ENCODE measurements at regions not wholly inside any gene's neighbourhood (a gene's known extent, or its start where the extent isn't known, plus 50 kb on each side); places are given as distances from the start of the nearest gene placed in this dataset.

- DNase-seq = no peak
Observed at GRCh38 chr3:176789281-176789705, 408.0 kb downstream of the TBL1XR1 start.

DNA sequence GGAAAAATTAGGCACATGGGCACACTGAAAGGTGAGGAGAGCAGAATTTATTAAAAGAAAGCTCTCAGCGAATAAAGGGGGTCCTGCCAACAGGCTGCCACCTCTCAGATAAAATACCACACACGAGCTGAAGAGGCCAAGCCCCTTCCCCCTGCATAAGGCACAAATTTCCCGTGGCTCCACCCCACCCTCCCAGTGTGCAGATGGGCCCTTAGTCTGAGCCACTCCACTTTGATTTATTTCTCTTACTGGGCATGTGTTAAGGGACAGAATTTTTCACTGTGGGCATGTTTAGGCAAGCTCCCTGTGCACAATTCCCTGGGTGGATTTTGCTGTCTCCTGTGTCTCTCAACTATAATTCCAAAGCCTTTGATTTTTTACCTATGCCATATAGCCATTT is 409.8 kb downstream of the TBL1XR1 start:
- no peak for DNase-seq

GRCh38 chr3:176785171-176785570 is 412.1 kb downstream of the TBL1XR1 start:
- no peak for DNase-seq

GRCh38 chr3:176780766-176781165 is 416.5 kb downstream of the TBL1XR1 start:
- no peak for DNase-seq

DNA sequence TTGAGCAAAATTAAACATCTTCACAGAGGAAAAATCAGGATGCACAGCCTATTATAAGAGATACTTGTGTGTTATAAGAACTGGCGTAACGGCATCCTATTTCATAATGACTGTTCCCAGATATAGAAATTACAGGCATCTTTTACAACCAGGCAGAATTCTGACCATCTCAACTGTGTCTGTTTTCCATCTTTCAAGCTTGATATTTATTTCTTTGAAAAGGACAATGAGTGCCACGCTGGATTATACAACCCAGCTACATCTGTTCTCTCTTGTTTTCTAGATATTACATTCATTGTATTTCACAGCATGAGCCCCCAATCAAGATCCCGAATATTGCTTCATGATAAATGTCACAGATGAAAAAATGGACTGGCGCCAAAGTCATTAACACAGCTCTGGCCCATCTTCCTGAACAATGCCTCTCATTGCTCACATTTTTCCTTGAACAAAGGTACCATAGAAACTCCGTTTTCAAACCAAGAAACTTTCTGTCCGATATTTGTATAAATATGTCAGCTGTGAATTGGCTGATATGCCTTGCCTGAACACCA is 420.6 kb downstream of the TBL1XR1 start:
- no peak for DNase-seq

GRCh38 chr3:176769547-176770190 is 427.6 kb downstream of the TBL1XR1 start:
- DNase-seq = no peak

GRCh38 chr3:176767385-176767784 is 429.9 kb downstream of the TBL1XR1 start:
- DNase-seq = no peak

DNA sequence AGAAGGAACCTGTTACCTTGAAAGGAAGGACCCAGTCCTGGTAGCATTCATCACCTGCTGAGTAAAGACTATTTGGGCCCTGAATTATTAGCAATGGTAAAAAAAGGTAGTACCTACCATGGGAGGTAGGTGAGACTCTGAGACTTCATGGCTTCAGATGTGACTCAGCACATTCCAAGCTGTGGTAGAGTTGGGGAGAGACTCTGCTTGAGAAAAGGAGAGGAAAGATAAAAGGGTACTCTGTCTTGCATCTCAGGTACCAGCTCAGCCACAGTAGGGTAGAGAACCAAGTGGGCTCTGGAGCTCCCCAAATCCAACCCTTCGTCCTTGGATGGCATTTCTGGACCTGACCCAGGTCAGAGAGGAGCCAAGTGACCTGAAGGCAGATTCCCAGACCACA is 430.4 kb downstream of the TBL1XR1 start:
- DNase-seq = no peak

- DNase-seq = no peak
Observed at GRCh38 chr3:176765382-176765900, 431.8 kb downstream of the TBL1XR1 start.

DNA sequence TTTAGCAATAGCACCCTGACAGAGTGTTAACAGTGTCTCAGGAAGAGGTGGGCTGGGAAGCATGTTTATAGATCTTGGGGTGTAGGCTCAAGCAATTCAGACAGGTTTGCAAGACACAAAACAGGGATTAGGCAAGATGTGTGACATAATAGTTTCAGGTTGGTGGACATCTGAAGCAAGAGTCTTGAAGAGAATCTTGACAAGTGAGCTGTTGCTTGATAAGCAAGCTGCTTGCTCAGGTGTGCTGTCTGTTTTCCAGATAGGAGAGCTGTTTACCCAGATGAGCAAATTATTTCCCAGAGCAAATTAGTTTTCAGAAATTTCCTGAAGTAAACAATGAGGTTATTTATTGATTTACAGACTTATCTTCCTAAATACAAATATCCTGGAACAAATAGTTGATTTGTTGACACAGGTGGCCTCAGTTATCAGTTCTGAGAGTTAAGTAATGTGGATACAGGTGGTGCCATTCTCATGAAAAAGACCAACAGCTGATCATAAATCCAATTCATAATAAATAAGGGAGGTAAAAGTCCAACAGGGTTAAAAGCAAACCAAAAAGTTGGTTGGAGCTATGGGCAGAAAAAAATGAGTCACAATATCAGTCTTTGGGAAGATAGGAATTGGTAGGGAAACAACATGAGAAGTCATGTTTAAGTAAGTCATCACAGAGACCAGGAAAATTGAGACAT is 437.3 kb downstream of the TBL1XR1 start:
- no peak for DNase-seq

- DNase-seq = no peak
Observed at GRCh38 chr3:176757429-176757828, 439.9 kb downstream of the TBL1XR1 start.

DNA sequence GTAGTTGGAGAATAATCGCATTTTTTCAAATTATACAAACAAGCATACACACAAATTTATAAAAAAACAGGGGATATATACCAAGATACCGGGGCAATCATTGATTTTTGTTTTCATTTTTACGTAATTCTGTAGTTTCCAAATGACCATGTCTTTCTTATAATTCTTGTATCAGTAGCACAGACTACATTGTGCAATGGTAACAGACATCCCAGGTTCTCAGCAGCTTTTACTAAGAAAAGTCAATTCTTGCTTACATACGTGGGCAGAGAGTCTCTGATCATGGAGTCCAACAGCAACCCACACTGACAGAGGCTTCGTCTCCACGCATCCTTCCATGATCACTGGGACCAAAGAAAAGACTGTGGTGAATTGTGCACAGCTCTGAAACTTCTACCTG is 441.3 kb downstream of the TBL1XR1 start:
- no peak for DNase-seq

DNA sequence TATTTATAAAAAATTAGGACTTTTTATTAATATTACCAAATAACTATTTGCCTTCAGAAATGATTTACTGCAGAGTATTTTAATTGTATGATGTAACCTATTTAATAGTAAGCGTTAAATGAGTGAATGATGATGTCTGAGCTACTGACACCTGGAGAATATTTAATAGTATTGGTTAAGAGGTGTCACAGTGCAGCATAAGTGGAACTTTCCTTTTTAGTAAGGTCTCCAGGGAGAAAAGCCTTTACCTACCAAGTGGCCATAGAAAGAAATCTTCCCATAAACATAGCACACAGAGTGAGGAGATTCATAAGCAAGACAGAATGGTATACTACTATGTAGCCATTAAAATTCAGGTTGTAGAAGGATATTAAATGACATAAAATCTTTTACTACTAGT is 441.7 kb downstream of the TBL1XR1 start:
- no peak for DNase-seq

DNA sequence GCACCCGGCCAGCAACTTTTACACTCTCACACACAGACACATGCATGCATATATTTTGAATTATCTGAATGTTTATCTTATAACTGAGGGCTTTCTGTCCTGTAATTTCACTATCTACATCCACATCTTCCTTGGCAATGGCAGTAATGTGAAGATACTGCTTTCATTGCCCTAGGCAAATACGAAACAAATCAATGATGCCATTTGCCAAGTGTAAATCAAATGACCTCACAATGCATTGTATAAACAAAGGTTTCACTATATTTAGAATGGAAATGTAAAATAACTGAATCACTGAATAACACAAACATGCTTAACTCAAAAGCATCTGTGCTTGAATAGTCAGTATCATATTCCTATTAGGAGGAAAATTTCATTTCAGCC is 455.6 kb downstream of the TBL1XR1 start:
- no peak for DNase-seq

GRCh38 chr3:176740906-176741663 is 456.2 kb downstream of the TBL1XR1 start:
- DNase-seq = no peak

GRCh38 chr3:176739159-176739558 is 458.1 kb downstream of the TBL1XR1 start:
- no peak for DNase-seq

GRCh38 chr3:176737480-176738110 is 459.7 kb downstream of the TBL1XR1 start:
- DNase-seq = no peak

GRCh38 chr3:176734146-176734545 is 463.1 kb downstream of the TBL1XR1 start:
- no peak for DNase-seq

DNA sequence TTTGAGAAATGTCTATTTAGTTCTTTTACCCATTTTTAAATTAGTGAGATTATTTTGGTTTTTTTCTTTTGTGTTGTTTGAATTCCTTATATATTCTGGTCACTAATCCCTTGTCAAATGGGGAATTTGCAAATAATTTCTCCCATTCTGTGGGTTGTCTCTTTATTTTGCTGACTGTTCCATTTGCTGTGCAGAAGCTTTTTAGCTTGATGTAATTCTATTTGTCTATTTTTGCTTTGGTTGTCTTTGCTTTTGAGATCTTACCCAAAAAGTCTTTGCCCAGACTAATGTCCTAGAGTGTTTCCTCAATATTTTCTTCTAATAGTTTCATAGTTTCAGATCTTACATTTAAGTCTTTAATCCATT is 472.9 kb downstream of the TBL1XR1 start:
- DNase-seq = no peak

DNA sequence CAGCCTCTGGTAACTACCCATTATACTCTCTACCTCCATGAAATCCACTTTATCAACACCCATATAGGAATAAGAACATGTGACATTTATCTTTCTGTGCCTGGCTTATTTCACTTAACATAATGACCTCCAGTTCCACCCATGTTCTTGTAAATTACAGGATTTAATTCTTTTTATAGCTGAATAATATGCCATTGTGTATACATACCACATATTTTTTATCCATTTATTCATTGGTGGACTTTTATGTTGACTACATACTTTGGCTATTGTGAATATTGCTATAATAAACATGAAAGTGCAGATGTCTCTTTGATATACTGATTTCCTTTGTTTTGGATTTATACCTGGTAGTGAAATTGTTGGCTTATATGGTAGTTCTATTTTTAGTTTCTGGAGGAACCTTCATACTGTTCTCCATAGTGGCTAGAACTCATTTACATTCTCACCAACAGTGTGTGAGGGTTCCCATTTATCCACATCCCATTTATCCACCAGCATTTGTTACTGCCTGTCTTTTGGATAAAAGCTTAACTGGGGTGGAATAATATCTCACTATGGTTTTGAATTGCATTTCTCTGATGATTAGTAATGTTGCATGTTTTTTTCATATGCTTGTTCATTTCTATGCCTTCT is 473.4 kb downstream of the TBL1XR1 start:
- no peak for DNase-seq

DNA sequence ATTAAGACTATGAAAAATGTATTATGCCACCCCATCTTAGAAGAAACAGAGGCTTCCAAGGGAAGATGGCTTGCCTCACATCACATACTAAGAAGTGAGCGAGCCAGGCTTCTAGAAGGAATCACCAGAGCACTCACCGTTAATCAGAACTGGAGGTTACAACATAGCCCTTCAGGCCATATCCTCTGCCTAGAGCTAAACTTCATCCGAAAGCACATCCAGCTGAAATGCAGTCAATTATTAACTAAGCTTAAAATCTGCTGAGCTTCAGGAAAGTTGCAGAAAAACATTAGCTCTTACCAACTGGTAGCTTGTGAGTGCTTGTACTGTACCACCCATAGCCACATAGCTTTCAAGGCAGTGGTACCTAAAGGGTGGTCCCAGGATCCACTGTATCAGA is 483.2 kb downstream of the TBL1XR1 start:
- DNase-seq = no peak

DNA sequence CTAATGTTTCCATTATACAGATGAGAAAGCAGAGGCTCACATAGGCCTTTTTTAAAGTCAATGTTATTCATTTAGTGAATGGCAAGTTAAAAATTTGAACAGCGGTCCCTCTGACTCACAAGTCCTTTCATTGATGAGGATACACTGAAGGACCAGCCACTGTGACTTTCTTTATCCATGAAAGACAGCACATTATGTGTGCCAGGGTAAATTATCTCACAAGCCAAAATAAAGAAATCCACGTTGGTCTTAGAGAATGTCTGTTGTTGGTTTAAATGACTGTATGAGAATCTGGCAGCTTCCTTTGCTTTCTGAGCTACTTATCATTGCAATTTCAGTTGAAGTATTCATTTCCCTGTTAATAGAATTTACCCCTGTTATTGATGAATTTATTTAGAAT is 485.1 kb downstream of the TBL1XR1 start:
- DNase-seq = no peak

GRCh38 chr3:176699288-176699687 is 498.0 kb downstream of the TBL1XR1 start:
- DNase-seq = no peak

Data from NCI-H1048 (cell line).